Panc1 (cell line): ENCODE measurements at regions not wholly inside any gene's neighbourhood (a gene's known extent, or its start where the extent isn't known, plus 50 kb on each side); places are given as distances from the start of the nearest gene placed in this dataset.
A peak's percentile ranks its signal among the peaks of the same experiment; 100 is the strongest.

Source experiments
- ATAC-seq: fragments of 200-7000 bp; cut with Tn5 transposase; 2 replicates; pipeline ENCODE4 v1.9.1; 2020; ENCODE audit warnings: mild to moderate bottlenecking, moderate library complexity
- BruUV-seq: library from RNA; stranded (reverse); fragments of 400-500 nt; replicated peaks from 2 replicates; lab custom pipeline; 2021; lab: Mats Ljungman, UMichigan
- CTCF ChIA-PET: fragments of 300-600 bp; sonication (Branson Sonifier 250); formaldehyde crosslinking; loops from one replicate; lab custom pipeline; 2022; ENCODE audit warnings: antibody characterized with exemption; lab: Charles Lee
- POLR2A ChIA-PET: fragments of 300-600 bp; sonication (Branson Sonifier 250); formaldehyde crosslinking; loops from one replicate; lab custom pipeline; 2022; ENCODE audit warnings: antibody characterized with exemption; lab: Charles Lee
- DNase-seq: peaks from one replicate; pipeline ENCODE4 v3.0.0-alpha.2; 2010; ENCODE audit warnings: low read depth, low spot score
- H3K27ac ChIP-seq: 2 replicates; pipeline ENCODE4 v1.5.1; 2011; ENCODE audit warnings: mild to moderate bottlenecking, low read length, inconsistent platforms
- H3K27me3 ChIP-seq: fragments of 200-500 bp; sonication (Bioruptor generic); 2 replicates; pipeline ENCODE4 v1.6.0; 2014; ENCODE audit warnings: low read length, inconsistent platforms; ENCODE audit not compliant: control insufficient read depth, insufficient read depth
- H3K36me3 ChIP-seq: fragments of 200-500 bp; sonication (Bioruptor generic); 2 replicates; pipeline ENCODE4 v1.5.1; 2014; ENCODE audit warnings: inconsistent platforms, mild to moderate bottlenecking, low read length, moderate library complexity; ENCODE audit not compliant: control insufficient read depth, insufficient read depth
- H3K4me1 ChIP-seq: 2 replicates; pipeline ENCODE4 v1.5.1; 2011; ENCODE audit warnings: inconsistent platforms, mild to moderate bottlenecking, low read length, moderate library complexity; ENCODE audit not compliant: control insufficient read depth, insufficient read depth
- H3K4me3 ChIP-seq, 2 experiments: 2 replicates each; pipeline ENCODE4 v1.5.1; 2011 to 2012; ENCODE audit warnings: low read depth in 2 of 2, low read length in 2 of 2, mild to moderate bottlenecking in 2 of 2, inconsistent platforms in 1 of 2, moderate library complexity in 1 of 2
- H3K9me3 ChIP-seq: fragments of 200-500 bp; sonication (Bioruptor generic); 2 replicates; pipeline ENCODE4 v1.5.1; 2014; ENCODE audit warnings: low read depth, mild to moderate bottlenecking, inconsistent platforms, low read length, moderate library complexity; ENCODE audit not compliant: control insufficient read depth, insufficient read depth
- POLR2AphosphoS5 ChIP-seq: IDR thresholded peaks from 2 replicates; pipeline ENCODE4 v1.6.1; 2012; ENCODE audit warnings: mild to moderate bottlenecking, low read depth, low read length, moderate library complexity
- SIN3A ChIP-seq: IDR thresholded peaks from 2 replicates; pipeline ENCODE4 v1.6.1; 2012; ENCODE audit warnings: low read depth, mild to moderate bottlenecking, low read length, moderate library complexity, borderline replicate concordance; ENCODE audit not compliant: insufficient read depth
- TCF7L2 ChIP-seq: IDR thresholded peaks from 2 replicates; pipeline ENCODE4 v1.6.1; 2011; ENCODE audit warnings: mild to moderate bottlenecking, low read depth, low read length, inconsistent platforms
- in situ Hi-C: cut with HindIII; loops from 2 replicates; pipeline ENCODE4 v1.10.0; 2016; ENCODE audit warnings: low sequenced_read_pairs, low pct_unique_long_range_greater_than_20kb
- intact Hi-C: fragments of 100-400 bp; cut with micrococcal nuclease; formaldehyde crosslinking; loops from one replicate; pipeline ENCODE4 v1.10.0; 2022; ENCODE audit not compliant: unreplicated experiment
- TF ChIP-seq, protein P1 (sequence below), 2 experiments: IDR thresholded peaks; 2 replicates each; pipeline ENCODE4 v1.6.1; 2011 to 2012; ENCODE audit warnings: low read depth in 2 of 2, control low read depth in 1 of 2, low read length in 1 of 2, mild to moderate bottlenecking in 1 of 2, moderate library complexity in 1 of 2; ENCODE audit not compliant: insufficient read depth in 1 of 2
- TF ChIP-seq, protein P2 (sequence below): fragments of 450-650 bp; IDR thresholded peaks from 2 replicates; pipeline ENCODE4 v1.5.1; 2017; ENCODE audit warnings: mild to moderate bottlenecking

DNA sequence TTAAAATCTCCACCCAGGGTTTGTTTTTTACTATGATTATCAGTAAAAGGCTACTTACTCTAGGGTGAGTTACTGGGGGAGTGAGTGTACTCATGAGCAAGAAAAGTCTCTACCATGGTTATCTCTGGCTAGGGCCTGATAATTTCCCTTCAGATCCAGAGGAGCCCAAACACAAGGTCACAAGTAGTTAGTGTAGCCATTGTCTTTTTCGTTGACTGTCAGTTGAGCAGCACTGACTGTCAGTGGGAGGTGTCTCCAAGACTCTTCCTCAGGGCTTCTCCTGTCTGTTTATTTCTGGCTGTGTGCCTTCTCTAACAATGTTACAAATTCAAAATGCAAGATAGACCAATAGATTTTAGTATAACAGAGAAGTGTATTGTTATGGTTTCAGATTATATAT is 181.2 kb upstream of the MIS18BP1 start:
- Histone ChIP-seq H3K9me3 (no peaks in the 10 kb centered on the region), H3K4me3 (no peak overlapping the region), H3K27ac (no peak overlapping the region), H3K36me3 (no peaks in the 10 kb centered on the region), H3K4me1 (no peaks in the 10 kb centered on the region), H3K27me3 (no peaks in the 10 kb centered on the region)
- ATAC-seq (no peak), DNase-seq (no peak)
- POLR2A ChIA-PET: no interaction called here
- CTCF ChIA-PET: no interaction called here
- TF ChIP-seq SIN3A (no peak), POLR2AphosphoS5 (no peak), TCF7L2 (no peak)
- TF ChIP-seq, protein P1, sequence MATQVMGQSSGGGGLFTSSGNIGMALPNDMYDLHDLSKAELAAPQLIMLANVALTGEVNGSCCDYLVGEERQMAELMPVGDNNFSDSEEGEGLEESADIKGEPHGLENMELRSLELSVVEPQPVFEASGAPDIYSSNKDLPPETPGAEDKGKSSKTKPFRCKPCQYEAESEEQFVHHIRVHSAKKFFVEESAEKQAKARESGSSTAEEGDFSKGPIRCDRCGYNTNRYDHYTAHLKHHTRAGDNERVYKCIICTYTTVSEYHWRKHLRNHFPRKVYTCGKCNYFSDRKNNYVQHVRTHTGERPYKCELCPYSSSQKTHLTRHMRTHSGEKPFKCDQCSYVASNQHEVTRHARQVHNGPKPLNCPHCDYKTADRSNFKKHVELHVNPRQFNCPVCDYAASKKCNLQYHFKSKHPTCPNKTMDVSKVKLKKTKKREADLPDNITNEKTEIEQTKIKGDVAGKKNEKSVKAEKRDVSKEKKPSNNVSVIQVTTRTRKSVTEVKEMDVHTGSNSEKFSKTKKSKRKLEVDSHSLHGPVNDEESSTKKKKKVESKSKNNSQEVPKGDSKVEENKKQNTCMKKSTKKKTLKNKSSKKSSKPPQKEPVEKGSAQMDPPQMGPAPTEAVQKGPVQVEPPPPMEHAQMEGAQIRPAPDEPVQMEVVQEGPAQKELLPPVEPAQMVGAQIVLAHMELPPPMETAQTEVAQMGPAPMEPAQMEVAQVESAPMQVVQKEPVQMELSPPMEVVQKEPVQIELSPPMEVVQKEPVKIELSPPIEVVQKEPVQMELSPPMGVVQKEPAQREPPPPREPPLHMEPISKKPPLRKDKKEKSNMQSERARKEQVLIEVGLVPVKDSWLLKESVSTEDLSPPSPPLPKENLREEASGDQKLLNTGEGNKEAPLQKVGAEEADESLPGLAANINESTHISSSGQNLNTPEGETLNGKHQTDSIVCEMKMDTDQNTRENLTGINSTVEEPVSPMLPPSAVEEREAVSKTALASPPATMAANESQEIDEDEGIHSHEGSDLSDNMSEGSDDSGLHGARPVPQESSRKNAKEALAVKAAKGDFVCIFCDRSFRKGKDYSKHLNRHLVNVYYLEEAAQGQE (IDR thresholded peaks at IDR 0.05; ENCODE audit: insufficient read depth in 1 of 2, low read depth in 2 of 2, low read length in 1 of 2): no peak
- TF ChIP-seq, protein P2, sequence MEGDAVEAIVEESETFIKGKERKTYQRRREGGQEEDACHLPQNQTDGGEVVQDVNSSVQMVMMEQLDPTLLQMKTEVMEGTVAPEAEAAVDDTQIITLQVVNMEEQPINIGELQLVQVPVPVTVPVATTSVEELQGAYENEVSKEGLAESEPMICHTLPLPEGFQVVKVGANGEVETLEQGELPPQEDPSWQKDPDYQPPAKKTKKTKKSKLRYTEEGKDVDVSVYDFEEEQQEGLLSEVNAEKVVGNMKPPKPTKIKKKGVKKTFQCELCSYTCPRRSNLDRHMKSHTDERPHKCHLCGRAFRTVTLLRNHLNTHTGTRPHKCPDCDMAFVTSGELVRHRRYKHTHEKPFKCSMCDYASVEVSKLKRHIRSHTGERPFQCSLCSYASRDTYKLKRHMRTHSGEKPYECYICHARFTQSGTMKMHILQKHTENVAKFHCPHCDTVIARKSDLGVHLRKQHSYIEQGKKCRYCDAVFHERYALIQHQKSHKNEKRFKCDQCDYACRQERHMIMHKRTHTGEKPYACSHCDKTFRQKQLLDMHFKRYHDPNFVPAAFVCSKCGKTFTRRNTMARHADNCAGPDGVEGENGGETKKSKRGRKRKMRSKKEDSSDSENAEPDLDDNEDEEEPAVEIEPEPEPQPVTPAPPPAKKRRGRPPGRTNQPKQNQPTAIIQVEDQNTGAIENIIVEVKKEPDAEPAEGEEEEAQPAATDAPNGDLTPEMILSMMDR: no peak
- intact Hi-C loops: no loop called here
- in situ Hi-C loops: no loop called here
- no TSS peak for BruUV-seq

DNA sequence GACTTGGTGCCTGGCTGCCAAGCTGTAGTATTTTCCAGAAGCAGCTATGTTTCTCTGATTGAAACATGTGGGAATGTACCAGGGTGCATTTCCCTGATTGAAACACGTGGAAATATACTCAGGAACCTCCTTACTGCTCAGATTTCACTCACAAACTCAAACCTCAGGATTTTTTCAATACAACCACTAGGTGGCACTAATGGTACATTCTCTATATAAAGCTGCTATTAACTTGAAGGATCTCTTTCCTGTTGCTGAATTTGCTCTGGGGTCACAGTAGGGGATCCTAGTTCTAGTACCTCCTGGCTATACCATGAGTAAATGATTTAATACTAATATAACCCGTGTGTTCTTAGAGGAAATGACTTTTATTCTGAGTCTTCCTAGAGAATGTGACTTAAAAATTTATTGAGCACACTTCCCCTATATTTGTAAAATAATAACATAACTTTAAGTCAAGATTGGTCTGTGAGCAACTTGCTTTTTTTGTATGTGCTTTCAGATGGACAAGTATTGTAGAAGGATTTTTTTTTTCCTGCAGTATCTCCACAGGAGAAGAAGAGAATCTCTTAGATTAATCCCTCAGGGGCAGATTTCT is 173.8 kb upstream of the MIS18BP1 start:
- no peaks in the 10 kb centered on the region for H3K9me3 ChIP-seq
- no peaks in the 10 kb centered on the region for H3K27me3 ChIP-seq
- no peaks in the 10 kb centered on the region for H3K4me1 ChIP-seq
- BruUV-seq: no TSS peak
- DNase-seq (peak; percentile 12), ATAC-seq (peak; percentile 74)
- no peak overlapping the region for H3K27ac ChIP-seq
- POLR2A ChIA-PET: no interaction called here
- no peaks in the 10 kb centered on the region for H3K36me3 ChIP-seq
- no peak overlapping the region for H3K4me3 ChIP-seq
- intact Hi-C loops (loop anchor here (2.0 to 10.0 kb wide), 2 partner anchors 100 to 388 kb away; no protein-coding TSS in a partner anchor), in situ Hi-C loops (no loop called here)
- CTCF ChIA-PET: no interaction called here
- TF ChIP-seq, protein P2: peak; percentile 64
- no peak for TF ChIP-seq TCF7L2
